ENCODE measurements at regions not wholly inside any gene's neighbourhood (a gene's known extent, or its start where the extent isn't known, plus 50 kb on each side); places are given as distances from the start of the nearest gene placed in this dataset.

GRCh38 chr21:23463365-23463764, 2143.9 kb downstream of the MRPL39 start:
- no peak overlapping the region for H3K4me3 ChIP-seq
- ChIA-PET CTCF (no interaction called here), POLR2A (no interaction called here)

DNA sequence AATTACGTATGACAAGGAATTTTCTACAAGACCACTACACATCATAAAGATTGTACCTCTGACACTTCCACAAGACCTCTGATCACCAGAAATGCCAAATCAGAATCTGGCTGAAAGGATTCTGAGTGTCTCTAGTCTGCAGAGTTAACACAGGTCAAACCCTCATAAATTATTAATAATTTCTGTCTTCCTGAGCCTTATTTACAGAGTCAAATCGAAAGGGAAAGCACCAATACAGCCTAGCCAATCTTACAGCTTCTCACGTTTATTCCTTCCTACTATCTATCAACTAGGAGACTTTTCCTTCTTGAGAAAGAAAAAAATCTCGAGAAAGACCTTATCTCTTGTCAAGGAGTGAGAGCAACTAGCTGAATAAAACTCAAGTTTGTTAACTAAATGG, 2151.6 kb downstream of the MRPL39 start:
- ATAC-seq (no peak), DNase-seq (ENCODE audit: low read depth in 1 of 2, low spot score in 1 of 2) (no peak), FAIRE-seq (no peak)
- Histone ChIP-seq H3K9me3 (no peaks in the 10 kb centered on the region), H3K4me1 (no peaks in the 10 kb centered on the region), H3K4me2 (no peak overlapping the region), H3K27ac (no peak overlapping the region), H3K4me3 (no peak overlapping the region)
- ChIA-PET CTCF (no interaction called here), POLR2A (no interaction called here)
- WGBS (ENCODE audit: missing lambda C conversion rate), result 6% methylated on average over 4 of the region's 4 CpGs
- TF ChIP-seq ELK1 (IDR thresholded peaks at IDR 0.05; ENCODE audit: low read depth, low read length), result no peak
- TF ChIP-seq EHF (CRISPR knock-in tag; IDR thresholded peaks at IDR 0.05), result no peak
- no peak for TF ChIP-seq HES2 (IDR thresholded peaks at IDR 0.05)
- no peak for TF ChIP-seq ATOH8 (CRISPR knock-in tag; IDR thresholded peaks at IDR 0.05; ENCODE audit: low read depth)
- TF ChIP-seq EHMT2 (IDR thresholded peaks at IDR 0.05; ENCODE audit: low read depth), result no peak
- no peak for TF ChIP-seq ESRRA (IDR thresholded peaks at IDR 0.05; ENCODE audit: borderline replicate concordance, low read length)
- TF ChIP-seq GATA3 (IDR thresholded peaks at IDR 0.05; ENCODE audit: borderline replicate concordance), result no peak
- no peak for TF ChIP-seq HOXA7 (CRISPR knock-in tag; IDR thresholded peaks at IDR 0.05)
- TF ChIP-seq USF2 (IDR thresholded peaks at IDR 0.05), result no peak
- TF ChIP-seq, protein P1, sequence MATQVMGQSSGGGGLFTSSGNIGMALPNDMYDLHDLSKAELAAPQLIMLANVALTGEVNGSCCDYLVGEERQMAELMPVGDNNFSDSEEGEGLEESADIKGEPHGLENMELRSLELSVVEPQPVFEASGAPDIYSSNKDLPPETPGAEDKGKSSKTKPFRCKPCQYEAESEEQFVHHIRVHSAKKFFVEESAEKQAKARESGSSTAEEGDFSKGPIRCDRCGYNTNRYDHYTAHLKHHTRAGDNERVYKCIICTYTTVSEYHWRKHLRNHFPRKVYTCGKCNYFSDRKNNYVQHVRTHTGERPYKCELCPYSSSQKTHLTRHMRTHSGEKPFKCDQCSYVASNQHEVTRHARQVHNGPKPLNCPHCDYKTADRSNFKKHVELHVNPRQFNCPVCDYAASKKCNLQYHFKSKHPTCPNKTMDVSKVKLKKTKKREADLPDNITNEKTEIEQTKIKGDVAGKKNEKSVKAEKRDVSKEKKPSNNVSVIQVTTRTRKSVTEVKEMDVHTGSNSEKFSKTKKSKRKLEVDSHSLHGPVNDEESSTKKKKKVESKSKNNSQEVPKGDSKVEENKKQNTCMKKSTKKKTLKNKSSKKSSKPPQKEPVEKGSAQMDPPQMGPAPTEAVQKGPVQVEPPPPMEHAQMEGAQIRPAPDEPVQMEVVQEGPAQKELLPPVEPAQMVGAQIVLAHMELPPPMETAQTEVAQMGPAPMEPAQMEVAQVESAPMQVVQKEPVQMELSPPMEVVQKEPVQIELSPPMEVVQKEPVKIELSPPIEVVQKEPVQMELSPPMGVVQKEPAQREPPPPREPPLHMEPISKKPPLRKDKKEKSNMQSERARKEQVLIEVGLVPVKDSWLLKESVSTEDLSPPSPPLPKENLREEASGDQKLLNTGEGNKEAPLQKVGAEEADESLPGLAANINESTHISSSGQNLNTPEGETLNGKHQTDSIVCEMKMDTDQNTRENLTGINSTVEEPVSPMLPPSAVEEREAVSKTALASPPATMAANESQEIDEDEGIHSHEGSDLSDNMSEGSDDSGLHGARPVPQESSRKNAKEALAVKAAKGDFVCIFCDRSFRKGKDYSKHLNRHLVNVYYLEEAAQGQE (IDR thresholded peaks at IDR 0.05), result no peak
- TF ChIP-seq NR3C1 (IDR thresholded peaks at IDR 0.05), result no peak
- no peak for TF ChIP-seq JUNB (IDR thresholded peaks at IDR 0.05)

More at GRCh38 chr21:23463365-23463764, 2143.9 kb downstream of the MRPL39 start:
- Histone ChIP-seq H3K27ac (no peak overlapping the region), H3K9me3 (no peaks in the 10 kb centered on the region), H3K4me1 (no peaks in the 10 kb centered on the region), H3K4me2 (no peak overlapping the region)
- no peak for DNase-seq (ENCODE audit: low read depth in 1 of 2, low spot score in 1 of 2)
- no peak for ATAC-seq
- FAIRE-seq, result no peak
- TF ChIP-seq CHD4 (IDR thresholded peaks at IDR 0.05; ENCODE audit: borderline replicate concordance), result no peak
- TF ChIP-seq PHF8 (IDR thresholded peaks at IDR 0.05; ENCODE audit: borderline replicate concordance, low read depth), result no peak
- no peak for TF ChIP-seq CTCF (IDR thresholded peaks at IDR 0.05)
- no peak for TF ChIP-seq POLR2A (IDR thresholded peaks at IDR 0.05; ENCODE audit: low read length)
- no peak for TF ChIP-seq HEYL (CRISPR knock-in tag; IDR thresholded peaks at IDR 0.05)
- no peak for TF ChIP-seq NR3C1 (IDR thresholded peaks at IDR 0.05)
- TF ChIP-seq EP300 (IDR thresholded peaks at IDR 0.05), result no peak
- no peak for TF ChIP-seq POLR2AphosphoS2 (conservative IDR thresholded peaks at IDR 0.05; ENCODE audit: low read length)
- TF ChIP-seq, protein P2, sequence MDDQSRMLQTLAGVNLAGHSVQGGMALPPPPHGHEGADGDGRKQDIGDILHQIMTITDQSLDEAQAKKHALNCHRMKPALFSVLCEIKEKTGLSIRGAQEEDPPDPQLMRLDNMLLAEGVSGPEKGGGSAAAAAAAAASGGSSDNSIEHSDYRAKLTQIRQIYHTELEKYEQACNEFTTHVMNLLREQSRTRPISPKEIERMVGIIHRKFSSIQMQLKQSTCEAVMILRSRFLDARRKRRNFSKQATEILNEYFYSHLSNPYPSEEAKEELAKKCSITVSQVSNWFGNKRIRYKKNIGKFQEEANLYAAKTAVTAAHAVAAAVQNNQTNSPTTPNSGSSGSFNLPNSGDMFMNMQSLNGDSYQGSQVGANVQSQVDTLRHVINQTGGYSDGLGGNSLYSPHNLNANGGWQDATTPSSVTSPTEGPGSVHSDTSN (IDR thresholded peaks at IDR 0.05), result no peak
- no peak for TF ChIP-seq CBX2 (IDR thresholded peaks at IDR 0.05; ENCODE audit: borderline replicate concordance, low read depth)
- no peak for TF ChIP-seq ZSCAN20 (CRISPR knock-in tag; IDR thresholded peaks at IDR 0.05)
- TF ChIP-seq ZFP36 (IDR thresholded peaks at IDR 0.05; ENCODE audit: borderline replicate concordance, partially characterized antibody), result no peak
- TF ChIP-seq HOXB5 (CRISPR knock-in tag; IDR thresholded peaks at IDR 0.05), result no peak
- no peak for TF ChIP-seq E2F6 (IDR thresholded peaks at IDR 0.05; ENCODE audit: borderline replicate concordance, low read depth)
- TF ChIP-seq, protein P3, sequence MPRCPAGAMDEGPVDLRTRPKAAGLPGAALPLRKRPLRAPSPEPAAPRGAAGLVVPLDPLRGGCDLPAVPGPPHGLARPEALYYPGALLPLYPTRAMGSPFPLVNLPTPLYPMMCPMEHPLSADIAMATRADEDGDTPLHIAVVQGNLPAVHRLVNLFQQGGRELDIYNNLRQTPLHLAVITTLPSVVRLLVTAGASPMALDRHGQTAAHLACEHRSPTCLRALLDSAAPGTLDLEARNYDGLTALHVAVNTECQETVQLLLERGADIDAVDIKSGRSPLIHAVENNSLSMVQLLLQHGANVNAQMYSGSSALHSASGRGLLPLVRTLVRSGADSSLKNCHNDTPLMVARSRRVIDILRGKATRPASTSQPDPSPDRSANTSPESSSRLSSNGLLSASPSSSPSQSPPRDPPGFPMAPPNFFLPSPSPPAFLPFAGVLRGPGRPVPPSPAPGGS (IDR thresholded peaks at IDR 0.05), result no peak
- WGBS (ENCODE audit: missing lambda C conversion rate), result 0% methylated on average over 1 of the region's 1 CpG

All from A549 (cell line).